ENCODE measurements at regions not wholly inside any gene's neighbourhood (a gene's known extent, or its start where the extent isn't known, plus 50 kb on each side); places are given as distances from the start of the nearest gene placed in this dataset.

- no peak for TF ChIP-seq ZNF114 (CRISPR knock-in tag; IDR thresholded peaks at IDR 0.05)
- no peak for TF ChIP-seq CTCF (conservative IDR thresholded peaks at IDR 0.05; ENCODE audit: low read depth in 2 of 2)
Measured at GRCh38 chr12:47601071-47601470, 104.8 kb downstream of the RPAP3 start (continued).

DNA sequence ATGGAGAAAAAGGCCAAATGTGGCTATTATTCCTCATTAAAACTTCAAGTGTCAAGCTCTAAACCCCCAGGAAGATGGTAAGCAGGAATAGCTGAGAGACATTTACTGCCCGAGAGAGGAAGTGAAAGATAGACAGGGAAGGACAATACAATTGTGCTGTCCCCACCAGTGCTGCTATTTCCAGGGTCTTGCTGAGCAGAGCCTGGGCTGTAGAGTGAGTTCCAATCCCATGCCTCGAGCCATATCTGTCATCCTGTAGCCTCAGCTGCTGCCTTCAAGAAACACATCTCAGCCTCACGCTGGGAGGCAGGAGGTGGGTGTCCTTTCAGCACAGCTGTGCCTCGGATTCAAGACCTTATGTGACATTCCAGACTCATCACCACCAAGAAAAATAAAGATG, 114.0 kb downstream of the RPAP3 start:
- H3K9me2 ChIP-seq (ENCODE audit: insufficient read depth), result no peaks in the 10 kb centered on the region
- Mint-ChIP-seq H3K27me3 (ENCODE audit: insufficient read depth, low read depth, poor library complexity) (peaks cover 4% of the 10 kb centered on the region), H3K4me3 (no peak overlapping the region), H3K4me1 (peaks cover 14% of the 10 kb centered on the region), H3K36me3 (ENCODE audit: low read depth) (no peaks in the 10 kb centered on the region), H3K9me3 (no peaks in the 10 kb centered on the region), H3K27ac (no peak overlapping the region)
- H3K79me2 ChIP-seq (replicated peaks; ENCODE audit: insufficient read depth), result no peaks in the 10 kb centered on the region
- no peak overlapping the region for H3K4me2 ChIP-seq
- H4K20me1 ChIP-seq (replicated peaks; ENCODE audit: insufficient read depth), result no peaks in the 10 kb centered on the region
- no peaks in the 10 kb centered on the region for H3K27me3 ChIP-seq (ENCODE audit: insufficient read depth)
- DNase-seq (ENCODE audit: low spot score), result no peak
- TF ChIP-seq ZNF114 (CRISPR knock-in tag; IDR thresholded peaks at IDR 0.05), result no peak
- H3K4me1 ChIP-seq (ENCODE audit: insufficient read depth), result peaks cover 3% of the 10 kb centered on the region; the same call in 1 of the 2 replicates
- no peak overlapping the region for H2AFZ ChIP-seq
- H3K27ac ChIP-seq (ENCODE audit: low read depth), result no peak overlapping the region
- peak; percentile 49 for ATAC-seq
- H3K36me3 ChIP-seq (ENCODE audit: insufficient read depth), result no peaks in the 10 kb centered on the region
- H3K4me3 ChIP-seq, result no peak overlapping the region
- H3F3A ChIP-seq (replicated peaks; ENCODE audit: low read depth), result no peaks in the 10 kb centered on the region

DNA sequence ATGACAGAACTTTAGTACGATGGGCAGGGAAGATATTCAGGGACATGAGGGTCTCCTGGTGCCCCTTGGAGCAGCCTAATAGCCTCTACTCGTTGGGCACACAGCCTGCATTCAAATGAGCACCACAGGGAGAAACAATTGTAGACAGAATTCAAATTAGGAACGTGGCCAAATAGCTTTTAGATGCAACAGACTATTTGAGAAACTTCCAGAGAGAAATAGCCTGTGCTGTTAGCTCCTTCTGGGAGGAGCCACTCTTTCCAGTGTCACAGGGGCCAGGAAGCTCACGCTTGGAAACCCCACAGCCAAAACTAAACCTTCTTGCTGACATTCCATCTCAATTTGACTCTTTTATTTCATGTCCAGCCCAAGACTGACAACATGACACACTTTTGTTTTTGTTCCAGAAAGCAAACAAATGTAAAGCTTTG, 114.5 kb downstream of the RPAP3 start:
- H3K27me3 ChIP-seq (ENCODE audit: insufficient read depth), result no peaks in the 10 kb centered on the region
- Mint-ChIP-seq H3K9me3 (no peaks in the 10 kb centered on the region), H3K36me3 (ENCODE audit: low read depth) (no peaks in the 10 kb centered on the region), H3K27ac (no peak overlapping the region), H3K4me3 (no peak overlapping the region), H3K27me3 (ENCODE audit: insufficient read depth, low read depth, poor library complexity) (peaks cover 6% of the 10 kb centered on the region), H3K4me1 (peaks cover 14% of the 10 kb centered on the region)
- no peak overlapping the region for H3K4me3 ChIP-seq
- peak; percentile 34 for ATAC-seq
- no peaks in the 10 kb centered on the region for H3K79me2 ChIP-seq (replicated peaks; ENCODE audit: insufficient read depth)
- H3K4me2 ChIP-seq, result no peak overlapping the region
- H2AFZ ChIP-seq, result no peak overlapping the region
- H3K4me1 ChIP-seq (ENCODE audit: insufficient read depth), result peaks cover 3% of the 10 kb centered on the region; the same call in 1 of the 2 replicates
- no peaks in the 10 kb centered on the region for H3K36me3 ChIP-seq (ENCODE audit: insufficient read depth)
- H3F3A ChIP-seq (replicated peaks; ENCODE audit: low read depth), result no peaks in the 10 kb centered on the region
- H3K9me2 ChIP-seq (ENCODE audit: insufficient read depth), result no peaks in the 10 kb centered on the region
- DNase-seq (ENCODE audit: low spot score), result no peak
- no peaks in the 10 kb centered on the region for H4K20me1 ChIP-seq (replicated peaks; ENCODE audit: insufficient read depth)
- no peak overlapping the region for H3K27ac ChIP-seq (ENCODE audit: low read depth)
- TF ChIP-seq EZH2 (IDR thresholded peaks at IDR 0.05; ENCODE audit: low read depth, unreplicated experiment) (no peak), ZNF331 (CRISPR knock-in tag; IDR thresholded peaks at IDR 0.05; ENCODE audit: low read depth) (no peak), CTCF (conservative IDR thresholded peaks at IDR 0.05; ENCODE audit: low read depth in 2 of 2) (no peak)
- TF ChIP-seq, protein P1, sequence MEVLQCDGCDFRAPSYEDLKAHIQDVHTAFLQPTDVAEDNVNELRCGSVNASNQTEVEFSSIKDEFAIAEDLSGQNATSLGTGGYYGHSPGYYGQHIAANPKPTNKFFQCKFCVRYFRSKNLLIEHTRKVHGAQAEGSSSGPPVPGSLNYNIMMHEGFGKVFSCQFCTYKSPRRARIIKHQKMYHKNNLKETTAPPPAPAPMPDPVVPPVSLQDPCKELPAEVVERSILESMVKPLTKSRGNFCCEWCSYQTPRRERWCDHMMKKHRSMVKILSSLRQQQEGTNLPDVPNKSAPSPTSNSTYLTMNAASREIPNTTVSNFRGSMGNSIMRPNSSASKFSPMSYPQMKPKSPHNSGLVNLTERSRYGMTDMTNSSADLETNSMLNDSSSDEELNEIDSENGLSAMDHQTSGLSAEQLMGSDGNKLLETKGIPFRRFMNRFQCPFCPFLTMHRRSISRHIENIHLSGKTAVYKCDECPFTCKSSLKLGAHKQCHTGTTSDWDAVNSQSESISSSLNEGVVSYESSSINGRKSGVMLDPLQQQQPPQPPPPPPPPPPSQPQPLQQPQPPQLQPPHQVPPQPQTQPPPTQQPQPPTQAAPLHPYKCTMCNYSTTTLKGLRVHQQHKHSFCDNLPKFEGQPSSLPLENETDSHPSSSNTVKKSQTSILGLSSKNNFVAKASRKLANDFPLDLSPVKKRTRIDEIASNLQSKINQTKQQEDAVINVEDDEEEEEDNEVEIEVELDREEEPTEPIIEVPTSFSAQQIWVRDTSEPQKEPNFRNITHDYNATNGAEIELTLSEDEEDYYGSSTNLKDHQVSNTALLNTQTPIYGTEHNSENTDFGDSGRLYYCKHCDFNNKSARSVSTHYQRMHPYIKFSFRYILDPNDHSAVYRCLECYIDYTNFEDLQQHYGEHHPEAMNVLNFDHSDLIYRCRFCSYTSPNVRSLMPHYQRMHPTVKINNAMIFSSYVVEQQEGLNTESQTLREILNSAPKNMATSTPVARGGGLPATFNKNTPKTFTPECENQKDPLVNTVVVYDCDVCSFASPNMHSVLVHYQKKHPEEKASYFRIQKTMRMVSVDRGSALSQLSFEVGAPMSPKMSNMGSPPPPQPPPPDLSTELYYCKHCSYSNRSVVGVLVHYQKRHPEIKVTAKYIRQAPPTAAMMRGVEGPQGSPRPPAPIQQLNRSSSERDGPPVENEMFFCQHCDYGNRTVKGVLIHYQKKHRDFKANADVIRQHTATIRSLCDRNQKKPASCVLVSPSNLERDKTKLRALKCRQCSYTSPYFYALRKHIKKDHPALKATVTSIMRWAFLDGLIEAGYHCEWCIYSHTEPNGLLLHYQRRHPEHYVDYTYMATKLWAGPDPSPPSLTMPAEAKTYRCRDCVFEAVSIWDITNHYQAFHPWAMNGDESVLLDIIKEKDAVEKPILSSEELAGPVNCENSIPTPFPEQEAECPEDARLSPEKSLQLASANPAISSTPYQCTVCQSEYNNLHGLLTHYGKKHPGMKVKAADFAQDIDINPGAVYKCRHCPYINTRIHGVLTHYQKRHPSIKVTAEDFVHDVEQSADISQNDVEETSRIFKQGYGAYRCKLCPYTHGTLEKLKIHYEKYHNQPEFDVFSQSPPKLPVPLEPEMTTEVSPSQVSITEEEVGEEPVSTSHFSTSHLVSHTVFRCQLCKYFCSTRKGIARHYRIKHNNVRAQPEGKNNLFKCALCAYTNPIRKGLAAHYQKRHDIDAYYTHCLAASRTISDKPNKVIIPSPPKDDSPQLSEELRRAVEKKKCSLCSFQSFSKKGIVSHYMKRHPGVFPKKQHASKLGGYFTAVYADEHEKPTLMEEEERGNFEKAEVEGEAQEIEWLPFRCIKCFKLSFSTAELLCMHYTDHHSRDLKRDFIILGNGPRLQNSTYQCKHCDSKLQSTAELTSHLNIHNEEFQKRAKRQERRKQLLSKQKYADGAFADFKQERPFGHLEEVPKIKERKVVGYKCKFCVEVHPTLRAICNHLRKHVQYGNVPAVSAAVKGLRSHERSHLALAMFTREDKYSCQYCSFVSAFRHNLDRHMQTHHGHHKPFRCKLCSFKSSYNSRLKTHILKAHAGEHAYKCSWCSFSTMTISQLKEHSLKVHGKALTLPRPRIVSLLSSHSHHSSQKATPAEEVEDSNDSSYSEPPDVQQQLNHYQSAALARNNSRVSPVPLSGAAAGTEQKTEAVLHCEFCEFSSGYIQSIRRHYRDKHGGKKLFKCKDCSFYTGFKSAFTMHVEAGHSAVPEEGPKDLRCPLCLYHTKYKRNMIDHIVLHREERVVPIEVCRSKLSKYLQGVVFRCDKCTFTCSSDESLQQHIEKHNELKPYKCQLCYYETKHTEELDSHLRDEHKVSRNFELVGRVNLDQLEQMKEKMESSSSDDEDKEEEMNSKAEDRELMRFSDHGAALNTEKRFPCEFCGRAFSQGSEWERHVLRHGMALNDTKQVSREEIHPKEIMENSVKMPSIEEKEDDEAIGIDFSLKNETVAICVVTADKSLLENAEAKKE (CRISPR knock-in tag; IDR thresholded peaks at IDR 0.05), result no peak

Measured in GM23338 (cell line).